HepG2 (cell line): ENCODE measurements at regions not wholly inside any gene's neighbourhood (a gene's known extent, or its start where the extent isn't known, plus 50 kb on each side); places are given as distances from the start of the nearest gene placed in this dataset.

ENCODE experiments used
- BHLHE40 ChIP-seq: IDR thresholded peaks from 2 replicates; pipeline ENCODE4 v1.6.1; 2011; ENCODE audit warnings: low read length, improper control_type of control experiment
- CTCF ChIP-seq: sonication (generic); formaldehyde crosslinking; IDR thresholded peaks from 2 replicates; pipeline ENCODE4 v1.5.0; 2020; ENCODE audit warnings: mild to moderate bottlenecking, missing genetic modification reagents, moderate library complexity
- GTF3A ChIP-seq: sonication (generic); formaldehyde crosslinking; conservative IDR thresholded peaks from 2 replicates; pipeline ENCODE4 v1.4.0; 2020; ENCODE audit warnings: mild to moderate bottlenecking, missing genetic modification reagents
- GZF1 ChIP-seq: sonication (generic); formaldehyde crosslinking; IDR thresholded peaks from 2 replicates; pipeline ENCODE4 v1.5.1; 2020; ENCODE audit warnings: mild to moderate bottlenecking, missing genetic modification reagents
- KLF12 ChIP-seq: sonication (generic); formaldehyde crosslinking; IDR thresholded peaks from 2 replicates; pipeline ENCODE4 v1.4.0; 2020; ENCODE audit warnings: missing genetic modification reagents, borderline replicate concordance
- TBL1XR1 ChIP-seq: fragments of 150-350 bp; IDR thresholded peaks from 2 replicates; pipeline ENCODE4 v1.6.1; 2014; ENCODE audit warnings: borderline replicate concordance, low read length; ENCODE audit not compliant: partially characterized antibody
- TCF7 ChIP-seq: sonication (generic); IDR thresholded peaks from 2 replicates; pipeline ENCODE4 v1.6.1; 2016; ENCODE audit warnings: antibody characterized with exemption, low read depth
- ZFP37 ChIP-seq: sonication (generic); formaldehyde crosslinking; IDR thresholded peaks from 2 replicates; pipeline ENCODE4 v1.4.0; 2020; ENCODE audit warnings: missing genetic modification reagents, borderline replicate concordance
- ZNF3 ChIP-seq: IDR thresholded peaks from 2 replicates; pipeline ENCODE4 v1.7.0; 2017; ENCODE audit warnings: inconsistent platforms
- ZNF333 ChIP-seq: sonication (generic); formaldehyde crosslinking; IDR thresholded peaks from 2 replicates; pipeline ENCODE4 v1.4.0; 2020; ENCODE audit warnings: mild to moderate bottlenecking, missing genetic modification reagents, borderline replicate concordance
- ZNF567 ChIP-seq: sonication (generic); formaldehyde crosslinking; IDR thresholded peaks from 2 replicates; pipeline ENCODE4 v1.8.1; 2023; ENCODE audit warnings: mild to moderate bottlenecking, missing genetic modification reagents, borderline replicate concordance

- TF ChIP-seq CTCF (CRISPR knock-in tag) (no peak), KLF12 (CRISPR knock-in tag) (no peak), BHLHE40 (no peak), TBL1XR1 (no peak), TCF7 (no peak), ZNF333 (CRISPR knock-in tag) (no peak), GZF1 (CRISPR knock-in tag) (no peak), ZFP37 (no peak), GTF3A (no peak), ZNF567 (CRISPR knock-in tag) (no peak), ZNF3 (CRISPR knock-in tag) (no peak)
Measured at GRCh38 chr3:106263546-106263945, 394.7 kb upstream of the CBLB start.
